Nephron (organoid): ENCODE measurements at regions not wholly inside any gene's neighbourhood (a gene's known extent, or its start where the extent isn't known, plus 50 kb on each side); places are given as distances from the start of the nearest gene placed in this dataset.

Experiments used
- H3K27ac Mint-ChIP-seq, 3 experiments: 2 replicates each; pipeline ENCODE4 v1.8.0; 2020; ENCODE audit warnings: mixed read lengths in 3 of 3, mild to moderate bottlenecking in 2 of 3, moderate library complexity in 1 of 3
- H3K27me3 Mint-ChIP-seq: 2 replicates; pipeline ENCODE4 v1.8.0; 2021; ENCODE audit warnings: low read depth, mild to moderate bottlenecking, moderate library complexity, mixed read lengths
- H3K36me3 Mint-ChIP-seq: 2 replicates; pipeline ENCODE4 v1.8.0; 2020; ENCODE audit warnings: low read depth, mixed read lengths
- H3K4me1 Mint-ChIP-seq: 2 replicates; pipeline ENCODE4 v1.8.0; 2020; ENCODE audit warnings: mixed read lengths
- H3K4me3 Mint-ChIP-seq, 3 experiments: 2 replicates each; pipeline ENCODE4 v1.8.0; 2020; ENCODE audit warnings: mild to moderate bottlenecking in 3 of 3, mixed read lengths in 3 of 3, moderate library complexity in 2 of 3
- H3K9me3 Mint-ChIP-seq: 2 replicates; pipeline ENCODE4 v1.8.0; 2020; ENCODE audit warnings: mixed read lengths
- TF ChIP-seq, protein P1 (sequence below), 3 experiments: fragments of 200-600 bp; sonication (generic); IDR thresholded peaks; one replicate each; pipeline ENCODE4 v1.5.0; 2021; ENCODE audit warnings: antibody characterized with exemption in 3 of 3; ENCODE audit not compliant: unreplicated experiment in 3 of 3

GRCh38 chr14:22174412-22175277 lies 414.4 kb downstream of the DAD1 start:
- H3K9me3 Mint-ChIP-seq = no peaks in the 10 kb centered on the region
- H3K4me3 Mint-ChIP-seq = no peak overlapping the region
- peak overlapping the region; percentile 41 to 79 (median 56) for H3K27ac Mint-ChIP-seq
- H3K4me1 Mint-ChIP-seq = no peaks in the 10 kb centered on the region
- H3K36me3 Mint-ChIP-seq = no peaks in the 10 kb centered on the region
- H3K27me3 Mint-ChIP-seq = no peaks in the 10 kb centered on the region
- TF ChIP-seq, protein P1, sequence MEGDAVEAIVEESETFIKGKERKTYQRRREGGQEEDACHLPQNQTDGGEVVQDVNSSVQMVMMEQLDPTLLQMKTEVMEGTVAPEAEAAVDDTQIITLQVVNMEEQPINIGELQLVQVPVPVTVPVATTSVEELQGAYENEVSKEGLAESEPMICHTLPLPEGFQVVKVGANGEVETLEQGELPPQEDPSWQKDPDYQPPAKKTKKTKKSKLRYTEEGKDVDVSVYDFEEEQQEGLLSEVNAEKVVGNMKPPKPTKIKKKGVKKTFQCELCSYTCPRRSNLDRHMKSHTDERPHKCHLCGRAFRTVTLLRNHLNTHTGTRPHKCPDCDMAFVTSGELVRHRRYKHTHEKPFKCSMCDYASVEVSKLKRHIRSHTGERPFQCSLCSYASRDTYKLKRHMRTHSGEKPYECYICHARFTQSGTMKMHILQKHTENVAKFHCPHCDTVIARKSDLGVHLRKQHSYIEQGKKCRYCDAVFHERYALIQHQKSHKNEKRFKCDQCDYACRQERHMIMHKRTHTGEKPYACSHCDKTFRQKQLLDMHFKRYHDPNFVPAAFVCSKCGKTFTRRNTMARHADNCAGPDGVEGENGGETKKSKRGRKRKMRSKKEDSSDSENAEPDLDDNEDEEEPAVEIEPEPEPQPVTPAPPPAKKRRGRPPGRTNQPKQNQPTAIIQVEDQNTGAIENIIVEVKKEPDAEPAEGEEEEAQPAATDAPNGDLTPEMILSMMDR (IDR thresholded peaks at IDR 0.05; ENCODE audit: unreplicated experiment in 3 of 3) = no peak

GRCh38 chr14:22168092-22168955 lies 420.7 kb downstream of the DAD1 start:
- no peak overlapping the region for H3K27ac Mint-ChIP-seq
- H3K36me3 Mint-ChIP-seq = no peaks in the 10 kb centered on the region
- no peaks in the 10 kb centered on the region for H3K4me1 Mint-ChIP-seq
- no peaks in the 10 kb centered on the region for H3K27me3 Mint-ChIP-seq
- no peaks in the 10 kb centered on the region for H3K9me3 Mint-ChIP-seq
- TF ChIP-seq, protein P1 (IDR thresholded peaks at IDR 0.05; ENCODE audit: unreplicated experiment in 3 of 3) = no peak
- no peak overlapping the region for H3K4me3 Mint-ChIP-seq

DNA sequence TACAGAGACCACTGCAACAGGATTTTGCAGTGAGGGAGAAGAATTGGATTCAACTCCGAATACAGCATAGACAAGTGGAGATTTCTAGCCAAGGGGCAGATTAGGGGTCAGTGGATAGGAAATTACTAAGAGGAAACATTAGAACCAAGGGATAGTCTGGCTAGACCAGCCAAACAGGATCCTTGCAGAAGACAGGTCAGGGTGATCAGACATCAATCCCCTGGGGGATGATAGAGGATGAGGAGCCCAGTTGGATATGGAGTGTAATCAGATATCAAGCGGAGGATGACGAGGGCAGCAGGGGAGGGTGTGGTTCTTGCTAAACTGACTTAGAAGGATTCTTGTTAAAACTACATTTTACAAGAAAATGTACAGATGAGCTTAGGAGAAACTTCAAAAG lies 424.4 kb downstream of the DAD1 start:
- Mint-ChIP-seq H3K27me3 (peaks cover 4% of the 10 kb centered on the region), H3K27ac (no peak overlapping the region), H3K4me3 (no peak overlapping the region), H3K9me3 (no peaks in the 10 kb centered on the region), H3K4me1 (no peaks in the 10 kb centered on the region), H3K36me3 (no peaks in the 10 kb centered on the region)
- TF ChIP-seq, protein P1 (IDR thresholded peaks at IDR 0.05; ENCODE audit: unreplicated experiment in 3 of 3) = no peak

GRCh38 chr14:22163051-22163450 lies 426.0 kb downstream of the DAD1 start:
- TF ChIP-seq, protein P1 (IDR thresholded peaks at IDR 0.05; ENCODE audit: unreplicated experiment in 3 of 3) = peak in 1 of 3 experiments; percentile 50
- peaks cover 4% of the 10 kb centered on the region for H3K27me3 Mint-ChIP-seq
- no peaks in the 10 kb centered on the region for H3K4me1 Mint-ChIP-seq
- no peak overlapping the region for H3K27ac Mint-ChIP-seq
- H3K9me3 Mint-ChIP-seq = no peaks in the 10 kb centered on the region
- H3K4me3 Mint-ChIP-seq = no peak overlapping the region
- H3K36me3 Mint-ChIP-seq = no peaks in the 10 kb centered on the region

GRCh38 chr14:22159957-22160356 lies 429.1 kb downstream of the DAD1 start:
- Mint-ChIP-seq H3K27ac (no peak overlapping the region), H3K27me3 (peaks cover 4% of the 10 kb centered on the region), H3K4me1 (no peaks in the 10 kb centered on the region), H3K9me3 (no peaks in the 10 kb centered on the region), H3K4me3 (no peak overlapping the region), H3K36me3 (no peaks in the 10 kb centered on the region)
- TF ChIP-seq, protein P1 (IDR thresholded peaks at IDR 0.05; ENCODE audit: unreplicated experiment in 3 of 3) = no peak
